Bronchial epithelial cell (primary cell): ENCODE measurements at regions not wholly inside any gene's neighbourhood (a gene's known extent, or its start where the extent isn't known, plus 50 kb on each side); places are given as distances from the start of the nearest gene placed in this dataset.

Experiments used
- DNase-seq: peaks from one replicate; pipeline ENCODE4 v3.0.0-alpha.2; 2010; ENCODE audit warnings: low read depth
- FAIRE-seq: peaks from 2 replicates; lab custom pipeline; 2011; peaks lifted over from hg19 to GRCh38; lab: Jason Lieb, UNC
- H3K27me3 ChIP-seq: 2 replicates; pipeline ENCODE4 v1.5.1; 2011; ENCODE audit warnings: low read length; ENCODE audit not compliant: control insufficient read depth, insufficient read depth
- H3K36me3 ChIP-seq: 2 replicates; pipeline ENCODE4 v1.5.1; 2011; ENCODE audit warnings: low read length; ENCODE audit not compliant: control insufficient read depth, insufficient read depth
- H3K4me3 ChIP-seq: 2 replicates; pipeline ENCODE4 v1.5.1; 2011; ENCODE audit warnings: mild to moderate bottlenecking, low read depth, low read length, control low read depth
- TF ChIP-seq, protein P1 (sequence below): IDR thresholded peaks from 2 replicates; pipeline ENCODE4 v1.5.1; 2011; ENCODE audit warnings: mild to moderate bottlenecking, moderate library complexity, low read length, control low read depth, inconsistent platforms; ENCODE audit not compliant: insufficient read depth, severe bottlenecking

DNA sequence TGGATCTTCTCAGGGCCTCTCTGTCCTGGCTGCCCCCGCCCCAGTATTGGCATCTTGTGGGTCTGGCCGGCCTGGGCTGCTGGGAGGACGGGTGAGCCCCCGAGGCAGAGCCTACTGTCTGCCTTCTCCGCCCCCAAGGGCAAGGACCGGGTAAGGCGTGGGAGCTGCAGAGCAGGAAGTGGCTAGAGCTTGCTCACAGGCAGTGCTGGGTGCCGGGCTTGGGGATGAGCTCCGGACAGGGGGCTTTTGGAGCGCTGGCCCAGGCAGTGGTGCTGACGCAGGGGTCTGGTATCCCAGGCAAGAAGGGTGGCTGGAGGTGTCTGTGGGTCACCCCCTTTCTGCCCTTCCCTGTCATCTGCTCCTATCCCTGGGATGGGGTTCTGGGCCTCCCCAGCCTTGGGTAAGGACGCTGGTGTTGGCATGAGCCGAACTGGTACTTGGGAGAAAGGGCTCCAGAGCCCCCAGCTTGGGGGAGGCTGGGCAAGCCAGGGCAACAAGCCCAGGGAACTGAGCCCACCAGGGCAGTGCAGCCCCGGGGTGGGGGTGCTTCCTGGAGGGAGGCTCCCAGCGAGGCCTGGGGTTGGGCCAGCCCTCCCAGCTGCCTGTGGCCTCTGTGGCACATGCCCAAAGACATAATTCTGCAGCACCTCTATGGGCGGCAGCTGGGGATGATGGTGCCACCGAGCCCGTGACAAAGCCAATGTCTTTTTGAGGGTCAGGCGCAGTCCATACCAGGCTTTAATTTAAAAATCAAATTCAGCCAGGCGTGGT is 126.3 kb downstream of the KIF26A start:
- TF ChIP-seq, protein P1, sequence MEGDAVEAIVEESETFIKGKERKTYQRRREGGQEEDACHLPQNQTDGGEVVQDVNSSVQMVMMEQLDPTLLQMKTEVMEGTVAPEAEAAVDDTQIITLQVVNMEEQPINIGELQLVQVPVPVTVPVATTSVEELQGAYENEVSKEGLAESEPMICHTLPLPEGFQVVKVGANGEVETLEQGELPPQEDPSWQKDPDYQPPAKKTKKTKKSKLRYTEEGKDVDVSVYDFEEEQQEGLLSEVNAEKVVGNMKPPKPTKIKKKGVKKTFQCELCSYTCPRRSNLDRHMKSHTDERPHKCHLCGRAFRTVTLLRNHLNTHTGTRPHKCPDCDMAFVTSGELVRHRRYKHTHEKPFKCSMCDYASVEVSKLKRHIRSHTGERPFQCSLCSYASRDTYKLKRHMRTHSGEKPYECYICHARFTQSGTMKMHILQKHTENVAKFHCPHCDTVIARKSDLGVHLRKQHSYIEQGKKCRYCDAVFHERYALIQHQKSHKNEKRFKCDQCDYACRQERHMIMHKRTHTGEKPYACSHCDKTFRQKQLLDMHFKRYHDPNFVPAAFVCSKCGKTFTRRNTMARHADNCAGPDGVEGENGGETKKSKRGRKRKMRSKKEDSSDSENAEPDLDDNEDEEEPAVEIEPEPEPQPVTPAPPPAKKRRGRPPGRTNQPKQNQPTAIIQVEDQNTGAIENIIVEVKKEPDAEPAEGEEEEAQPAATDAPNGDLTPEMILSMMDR: no peak
- H3K36me3 ChIP-seq: no peaks in the 10 kb centered on the region
- H3K27me3 ChIP-seq: no peaks in the 10 kb centered on the region

DNA sequence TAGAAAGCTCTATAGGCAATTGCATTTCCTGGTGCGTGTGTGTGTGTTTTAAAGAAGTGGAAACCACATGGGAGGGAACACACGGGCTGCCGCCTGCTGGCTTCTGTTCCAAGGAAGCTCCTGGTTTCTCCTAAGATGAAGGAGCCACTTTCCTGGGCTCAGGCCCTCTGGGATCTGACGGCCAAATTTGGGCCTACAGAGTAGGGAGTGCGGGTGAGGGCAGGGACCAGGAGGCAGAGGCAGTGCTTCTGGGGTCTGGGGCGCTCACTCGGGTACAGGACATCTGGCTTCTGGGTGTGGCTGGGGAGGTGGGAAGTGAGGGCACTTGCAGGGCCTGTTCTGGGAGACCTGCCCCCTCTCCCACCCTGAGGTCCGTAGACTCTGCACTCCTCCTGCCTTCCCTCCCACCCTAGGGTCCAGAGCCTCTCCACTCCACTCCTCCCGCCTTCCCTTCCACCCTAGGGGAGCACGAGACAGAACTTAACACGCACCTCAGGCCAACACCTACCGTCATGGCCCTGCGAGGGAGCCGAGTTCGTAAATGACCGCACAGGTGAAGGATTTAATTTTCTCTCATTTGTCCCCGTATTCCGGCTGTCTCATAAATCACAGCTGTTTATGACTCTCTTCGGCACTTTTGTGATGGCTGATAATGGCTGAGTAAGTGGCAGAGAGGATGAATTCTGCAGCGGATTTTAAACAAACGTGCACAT is 127.7 kb downstream of the KIF26A start:
- FAIRE-seq: no peak
- TF ChIP-seq, protein P1: no peak
- Histone ChIP-seq H3K36me3 (no peaks in the 10 kb centered on the region), H3K27me3 (no peaks in the 10 kb centered on the region), H3K4me3 (no peak overlapping the region)
- no peak for DNase-seq

More for the DNA sequence above, 126.3 kb downstream of the KIF26A start:
- DNase-seq (no peak), FAIRE-seq (no peak)
- no peak overlapping the region for H3K4me3 ChIP-seq

- Histone ChIP-seq H3K27me3 (no peaks in the 10 kb centered on the region), H3K36me3 (no peaks in the 10 kb centered on the region), H3K4me3 (no peak overlapping the region)
- FAIRE-seq (no peak), DNase-seq (no peak)
- TF ChIP-seq, protein P1: no peak
These were observed 128.5 kb downstream of the KIF26A start for GRCh38 chr14:104266631-104267575.

DNA sequence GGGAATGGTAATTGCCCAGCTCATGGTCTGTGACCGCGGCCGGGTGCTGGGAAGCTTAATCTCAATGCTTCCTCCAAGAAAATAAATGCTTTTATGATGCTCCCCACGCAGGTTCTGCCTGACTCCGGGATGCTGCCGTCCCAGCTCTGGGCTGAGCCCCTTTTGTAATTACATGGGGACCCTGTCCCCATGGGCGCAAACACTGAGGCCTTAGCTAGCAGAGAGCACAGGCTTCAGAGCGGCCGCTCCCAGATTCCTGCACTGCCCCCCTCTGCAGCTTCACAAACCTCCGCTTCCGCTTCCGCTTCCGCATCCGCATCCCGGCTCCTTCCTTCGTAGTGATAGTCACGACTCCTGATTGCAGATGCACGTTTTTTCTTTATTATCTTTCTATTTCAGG is 129.5 kb downstream of the KIF26A start:
- DNase-seq (no peak), FAIRE-seq (no peak)
- H3K4me3 ChIP-seq: no peak overlapping the region
- H3K36me3 ChIP-seq: no peaks in the 10 kb centered on the region
- TF ChIP-seq, protein P1: no peak
- H3K27me3 ChIP-seq: no peaks in the 10 kb centered on the region

DNA sequence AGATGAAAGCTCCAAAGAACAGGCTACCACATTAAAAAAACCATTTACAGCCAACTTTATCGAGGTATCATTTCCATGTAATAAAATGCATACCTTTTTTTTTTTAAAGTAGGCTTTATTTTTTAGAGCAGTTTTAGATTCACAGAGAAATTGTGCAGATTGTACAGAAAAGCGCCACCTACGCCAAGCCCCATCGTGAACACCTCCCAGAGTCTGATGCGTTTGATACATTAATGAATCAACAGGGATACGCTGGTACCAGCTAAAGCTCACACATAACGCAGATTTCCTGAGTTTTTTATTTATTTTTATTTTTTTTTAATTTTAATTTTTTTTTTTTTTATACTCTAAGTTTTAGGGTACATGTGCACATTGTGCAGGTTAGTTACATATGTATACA is 129.9 kb downstream of the KIF26A start:
- no peak overlapping the region for H3K4me3 ChIP-seq
- no peaks in the 10 kb centered on the region for H3K36me3 ChIP-seq
- no peak for FAIRE-seq
- DNase-seq: no peak
- H3K27me3 ChIP-seq: no peaks in the 10 kb centered on the region
- TF ChIP-seq, protein P1: no peak
